VCaP (cell line): ENCODE measurements at regions not wholly inside any gene's neighbourhood (a gene's known extent, or its start where the extent isn't known, plus 50 kb on each side); places are given as distances from the start of the nearest gene placed in this dataset.

Source experiments
- H3K27ac ChIP-seq: fragments of 450-650 bp; 2 replicates; pipeline ENCODE4 v1.5.1; 2017
- TF ChIP-seq, protein P1 (sequence below): fragments of 450-650 bp; conservative IDR thresholded peaks from 2 replicates; pipeline ENCODE4 v1.5.1; 2017; ENCODE audit warnings: mild to moderate bottlenecking, moderate library complexity

DNA sequence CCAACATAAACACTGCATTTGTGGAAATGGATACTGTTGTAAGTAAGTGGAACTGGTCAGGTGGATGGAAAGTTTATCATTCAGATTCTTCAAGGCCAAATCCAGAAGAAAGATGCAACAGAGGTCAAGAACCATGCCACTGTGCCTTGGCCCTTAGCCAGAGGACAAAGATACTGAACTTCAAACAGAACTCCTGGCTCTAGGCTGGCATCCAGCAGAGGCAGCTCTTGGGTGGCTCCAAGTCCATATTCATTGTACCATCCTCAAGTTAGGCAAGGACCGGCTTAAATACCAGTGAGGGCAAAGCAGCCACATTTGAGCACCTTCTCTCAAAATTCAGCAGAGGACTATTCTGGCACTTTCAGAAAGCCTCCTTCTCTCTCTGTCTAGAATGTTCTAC lies 53.2 kb downstream of the DNAAF9 start:
- no peak overlapping the region for H3K27ac ChIP-seq

GRCh38 chr20:3353646-3354045 lies 53.8 kb downstream of the DNAAF9 start:
- H3K27ac ChIP-seq = no peak overlapping the region
- TF ChIP-seq, protein P1, sequence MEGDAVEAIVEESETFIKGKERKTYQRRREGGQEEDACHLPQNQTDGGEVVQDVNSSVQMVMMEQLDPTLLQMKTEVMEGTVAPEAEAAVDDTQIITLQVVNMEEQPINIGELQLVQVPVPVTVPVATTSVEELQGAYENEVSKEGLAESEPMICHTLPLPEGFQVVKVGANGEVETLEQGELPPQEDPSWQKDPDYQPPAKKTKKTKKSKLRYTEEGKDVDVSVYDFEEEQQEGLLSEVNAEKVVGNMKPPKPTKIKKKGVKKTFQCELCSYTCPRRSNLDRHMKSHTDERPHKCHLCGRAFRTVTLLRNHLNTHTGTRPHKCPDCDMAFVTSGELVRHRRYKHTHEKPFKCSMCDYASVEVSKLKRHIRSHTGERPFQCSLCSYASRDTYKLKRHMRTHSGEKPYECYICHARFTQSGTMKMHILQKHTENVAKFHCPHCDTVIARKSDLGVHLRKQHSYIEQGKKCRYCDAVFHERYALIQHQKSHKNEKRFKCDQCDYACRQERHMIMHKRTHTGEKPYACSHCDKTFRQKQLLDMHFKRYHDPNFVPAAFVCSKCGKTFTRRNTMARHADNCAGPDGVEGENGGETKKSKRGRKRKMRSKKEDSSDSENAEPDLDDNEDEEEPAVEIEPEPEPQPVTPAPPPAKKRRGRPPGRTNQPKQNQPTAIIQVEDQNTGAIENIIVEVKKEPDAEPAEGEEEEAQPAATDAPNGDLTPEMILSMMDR = no peak

More for the DNA sequence above, 53.2 kb downstream of the DNAAF9 start:
- TF ChIP-seq, protein P1 = no peak

DNA sequence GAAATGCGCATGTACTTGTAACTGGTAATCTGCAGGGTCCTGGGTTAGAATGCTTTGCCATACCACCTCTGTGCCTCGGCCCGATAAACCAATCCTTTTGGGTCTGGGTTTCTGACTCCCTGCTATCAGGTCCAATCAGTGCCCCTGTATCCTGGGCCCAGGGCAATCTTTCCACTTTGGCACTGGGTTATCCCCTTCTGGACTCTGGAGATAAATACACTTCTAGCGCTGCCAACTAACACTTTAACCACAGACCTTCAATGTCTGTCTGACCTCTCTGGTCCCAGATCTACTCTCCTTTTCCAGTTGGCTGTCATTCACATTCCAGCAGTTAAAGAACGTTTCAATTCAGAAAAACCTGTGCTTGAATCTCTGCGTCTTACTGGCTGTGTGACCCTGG lies 55.3 kb downstream of the DNAAF9 start:
- TF ChIP-seq, protein P1 = no peak
- H3K27ac ChIP-seq = no peak overlapping the region

DNA sequence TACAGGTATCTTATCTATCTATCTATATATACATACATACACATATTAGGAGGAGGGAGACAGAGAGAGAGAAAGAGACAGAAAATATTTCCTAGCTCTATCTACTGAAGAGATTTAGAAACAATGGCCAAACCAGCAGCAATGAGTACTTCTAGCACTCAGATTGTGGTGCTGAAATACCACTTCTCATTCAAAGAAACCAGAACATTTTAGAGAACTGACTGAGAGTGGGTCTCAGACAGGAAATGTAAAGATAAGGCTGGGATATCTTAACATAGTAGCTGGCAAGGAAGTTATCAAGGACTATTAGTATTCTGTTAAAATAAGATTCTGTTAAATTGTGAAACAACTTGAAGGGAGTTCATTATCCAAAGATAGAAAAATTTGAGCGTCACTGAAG lies 57.0 kb downstream of the DNAAF9 start:
- no peak overlapping the region for H3K27ac ChIP-seq
- TF ChIP-seq, protein P1 = no peak

DNA sequence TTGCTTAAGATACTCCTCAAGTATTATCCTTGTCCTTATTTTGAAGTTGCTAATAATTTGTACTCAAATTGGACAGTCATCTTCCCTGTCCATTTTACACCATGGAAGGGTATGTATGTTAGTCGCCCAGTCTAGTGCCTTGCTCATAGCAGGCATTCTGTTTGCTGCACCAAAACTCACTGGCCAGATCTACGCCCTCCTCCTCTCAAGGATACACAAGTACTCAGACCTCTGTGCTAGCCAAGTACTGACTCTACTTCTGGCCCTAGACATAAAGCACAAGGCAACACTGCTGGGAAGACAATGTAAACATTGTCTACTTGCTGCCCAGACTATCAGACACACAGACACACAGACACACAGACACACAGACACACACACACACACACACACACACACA lies 57.7 kb downstream of the DNAAF9 start:
- no peak overlapping the region for H3K27ac ChIP-seq
- TF ChIP-seq, protein P1 = no peak

DNA sequence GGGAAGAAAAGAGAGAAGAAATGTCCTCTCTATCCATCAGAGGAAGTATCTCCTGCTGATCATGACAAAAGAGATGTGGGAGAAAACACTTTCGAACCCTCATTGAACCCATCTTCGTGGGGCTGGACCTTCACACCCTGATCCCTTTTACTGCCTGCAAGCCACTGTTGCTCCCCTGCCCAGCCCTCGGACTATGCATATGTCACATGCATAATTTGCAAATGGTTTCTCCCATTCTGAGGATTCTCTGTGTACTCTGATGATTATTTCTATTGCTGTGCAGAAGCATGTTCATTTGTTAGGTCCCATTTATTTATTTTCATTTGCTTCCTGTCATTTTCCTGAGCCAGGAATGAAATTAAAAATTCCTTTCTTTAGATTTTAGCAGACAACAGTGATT lies 64.7 kb downstream of the DNAAF9 start:
- no peak overlapping the region for H3K27ac ChIP-seq
- TF ChIP-seq, protein P1 = no peak

DNA sequence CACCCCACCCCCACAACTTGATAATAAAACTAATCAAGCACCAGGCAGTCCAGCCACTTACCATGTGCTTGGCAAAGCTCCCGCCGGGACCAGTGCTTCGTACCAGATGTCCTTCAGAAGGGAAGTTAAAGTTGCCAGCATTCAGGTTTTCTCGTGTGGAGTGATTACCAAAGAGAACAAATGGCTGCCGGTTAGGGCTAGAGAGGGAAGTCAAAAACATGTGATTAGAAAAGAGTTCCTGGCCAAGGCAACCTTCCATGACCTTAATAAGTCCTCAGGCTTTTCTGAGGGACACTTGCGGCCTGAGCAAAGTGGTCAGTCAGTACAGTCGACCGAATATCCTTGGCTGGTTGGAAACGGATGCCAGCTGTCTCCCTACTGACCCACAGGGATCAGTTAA lies 67.0 kb downstream of the DNAAF9 start:
- no peak overlapping the region for H3K27ac ChIP-seq
- TF ChIP-seq, protein P1 = no peak

DNA sequence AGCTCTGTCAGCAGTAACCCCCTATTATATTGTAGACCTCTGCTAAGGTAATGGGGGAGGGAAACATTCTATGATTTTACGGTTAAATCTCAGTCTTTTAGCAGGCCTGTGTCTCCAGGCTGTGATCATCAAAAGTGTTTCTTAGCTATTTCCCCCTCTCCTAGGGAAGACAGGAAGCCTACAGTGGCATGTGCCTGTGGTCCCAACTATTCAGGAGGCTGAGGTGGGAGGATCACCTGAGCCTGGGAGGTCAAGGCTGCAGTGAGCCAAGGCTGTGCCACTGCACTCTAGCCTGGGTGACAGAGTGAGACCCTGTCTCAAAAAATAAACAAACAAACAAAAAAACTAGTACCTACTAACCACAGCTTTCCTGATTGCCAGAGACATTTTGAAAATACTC lies 67.9 kb downstream of the DNAAF9 start:
- TF ChIP-seq, protein P1 = no peak

More for the DNA sequence above, 67.9 kb downstream of the DNAAF9 start:
- H3K27ac ChIP-seq = no peak overlapping the region
